Esophagus squamous epithelium (tissue), 5 donors: ENCODE measurements at regions not wholly inside any gene's neighbourhood (a gene's known extent, or its start where the extent isn't known, plus 50 kb on each side); places are given as distances from the start of the nearest gene placed in this dataset.
"Not testable (repeated sequence)": the region's sequence is repeated elsewhere in the genome, so short reads cannot be mapped to it uniquely, and the experiment has no call there.

Experiments used
- DNase-seq: peaks from one replicate; lab custom pipeline; 2025; lab: John Stamatoyannopoulos, UW
- H3K27ac ChIP-seq, 4 donors: fragments of 200-600 bp; sonication (generic); one replicate each; pipeline ENCODE4 v1.5.1; 2016 to 2019; ENCODE audit warnings: mild to moderate bottlenecking in 1 of 4
- H3K27me3 ChIP-seq, 4 donors: fragments of 200-600 bp; sonication (generic); 1 replicate in 3 of 4; 2 replicates in 1 of 4; pipeline versions ENCODE4 v1.5.1 to v1.6.0; 2017 to 2021; ENCODE audit warnings: antibody characterized with exemption in 1 of 4
- H3K36me3 ChIP-seq, 3 donors: fragments of 200-600 bp; sonication (generic); one replicate each; pipeline ENCODE4 v1.5.1; 2016 to 2019
- H3K4me1 ChIP-seq, 3 donors: fragments of 200-600 bp; sonication (generic); one replicate each; pipeline ENCODE4 v1.5.1; 2017 to 2019
- H3K4me3 ChIP-seq, 4 donors: fragments of 200-600 bp; sonication (generic); 1 replicate in 3 of 4; 2 replicates in 1 of 4; pipeline ENCODE4 v1.5.1; 2016 to 2019; ENCODE audit warnings: mild to moderate bottlenecking in 2 of 4, moderate library complexity in 1 of 4
- H3K9me3 ChIP-seq, 3 donors: fragments of 200-600 bp; sonication (generic); one replicate each; pipeline ENCODE4 v1.5.1; 2016 to 2019
- POLR2A ChIP-seq, 4 donors: fragments of 450-650 bp; IDR thresholded peaks; one replicate each; pipeline ENCODE4 v1.6.1; 2017; ENCODE audit warnings: antibody characterized with exemption in 4 of 4, mild to moderate bottlenecking in 4 of 4, moderate library complexity in 3 of 4
- WGBS, 2 donors: methylation state at CpG; one replicate each; pipeline ENCODE4 v1.1.5; 2018; 5-methylcytosine and 5-hydroxymethylcytosine counted together
- intact Hi-C: fragments of 100-400 bp; cut with DNase I; formaldehyde crosslinking; loops from one replicate; pipeline ENCODE4 v1.15.0; 2022
- TF ChIP-seq, protein P1 (sequence below), 6 experiments: fragments of 450-650 bp in 4 of 6; fragments of 200-600 bp in 2 of 6; sonication (generic) in 2 of 6; IDR thresholded peaks; one replicate each; pipeline ENCODE4 v1.5.1; 2016 to 2019; ENCODE audit warnings: antibody characterized with exemption in 6 of 6, mild to moderate bottlenecking in 4 of 6, moderate library complexity in 4 of 6
- donor health status: DM: yes; HTN: yes; CAD: no.

GRCh38 chr2:78154586-78154985 is 632.4 kb upstream of the LRRTM4 start:
- TF ChIP-seq, protein P1, sequence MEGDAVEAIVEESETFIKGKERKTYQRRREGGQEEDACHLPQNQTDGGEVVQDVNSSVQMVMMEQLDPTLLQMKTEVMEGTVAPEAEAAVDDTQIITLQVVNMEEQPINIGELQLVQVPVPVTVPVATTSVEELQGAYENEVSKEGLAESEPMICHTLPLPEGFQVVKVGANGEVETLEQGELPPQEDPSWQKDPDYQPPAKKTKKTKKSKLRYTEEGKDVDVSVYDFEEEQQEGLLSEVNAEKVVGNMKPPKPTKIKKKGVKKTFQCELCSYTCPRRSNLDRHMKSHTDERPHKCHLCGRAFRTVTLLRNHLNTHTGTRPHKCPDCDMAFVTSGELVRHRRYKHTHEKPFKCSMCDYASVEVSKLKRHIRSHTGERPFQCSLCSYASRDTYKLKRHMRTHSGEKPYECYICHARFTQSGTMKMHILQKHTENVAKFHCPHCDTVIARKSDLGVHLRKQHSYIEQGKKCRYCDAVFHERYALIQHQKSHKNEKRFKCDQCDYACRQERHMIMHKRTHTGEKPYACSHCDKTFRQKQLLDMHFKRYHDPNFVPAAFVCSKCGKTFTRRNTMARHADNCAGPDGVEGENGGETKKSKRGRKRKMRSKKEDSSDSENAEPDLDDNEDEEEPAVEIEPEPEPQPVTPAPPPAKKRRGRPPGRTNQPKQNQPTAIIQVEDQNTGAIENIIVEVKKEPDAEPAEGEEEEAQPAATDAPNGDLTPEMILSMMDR (IDR thresholded peaks at IDR 0.05) = no peak
- TF ChIP-seq POLR2A (IDR thresholded peaks at IDR 0.05) = no peak
- no peaks in the 10 kb centered on the region for H3K27me3 ChIP-seq
- DNase-seq = no peak
- 69 to 77% methylated on average over 2 of the region's 2 CpGs for WGBS, 2 donors
- no peak overlapping the region for H3K27ac ChIP-seq
- no peaks in the 10 kb centered on the region for H3K9me3 ChIP-seq
- intact Hi-C loops = no loop called here
- no peaks in the 10 kb centered on the region for H3K4me1 ChIP-seq
- H3K4me3 ChIP-seq = no peak overlapping the region
- H3K36me3 ChIP-seq = no peaks in the 10 kb centered on the region

DNA sequence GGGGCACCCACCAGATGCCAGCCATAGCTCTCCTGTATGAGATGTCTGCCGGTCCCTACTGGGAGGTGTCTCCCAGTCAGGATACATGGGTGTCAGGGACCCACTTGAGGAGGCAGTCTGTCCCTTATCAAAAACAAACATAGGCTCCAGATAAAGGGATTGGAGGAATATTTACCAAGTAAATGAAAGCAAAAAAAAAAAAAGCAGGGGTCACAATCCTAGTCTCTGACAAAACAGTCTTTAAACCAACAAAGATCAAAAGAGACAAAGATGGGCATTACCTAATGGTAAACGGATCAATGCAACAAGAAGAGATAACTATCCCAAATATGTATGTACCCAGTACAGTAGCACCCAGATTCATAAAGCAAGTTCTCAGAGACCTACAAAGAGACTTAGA is 640.0 kb upstream of the LRRTM4 start:
- no peak for TF ChIP-seq POLR2A (IDR thresholded peaks at IDR 0.05)
- TF ChIP-seq, protein P1 (IDR thresholded peaks at IDR 0.05) = no peak
- DNase-seq = no peak
- no peak overlapping the region for H3K4me3 ChIP-seq
- WGBS, 2 donors = 21 to 39% methylated on average over 1 to 2 of the region's 2 CpGs
- H3K27me3 ChIP-seq = no peaks in the 10 kb centered on the region
- no peak overlapping the region for H3K27ac ChIP-seq
- no peaks in the 10 kb centered on the region for H3K36me3 ChIP-seq
- no peaks in the 10 kb centered on the region for H3K4me1 ChIP-seq
- no peaks in the 10 kb centered on the region for H3K9me3 ChIP-seq
- intact Hi-C loops = no loop called here

DNA sequence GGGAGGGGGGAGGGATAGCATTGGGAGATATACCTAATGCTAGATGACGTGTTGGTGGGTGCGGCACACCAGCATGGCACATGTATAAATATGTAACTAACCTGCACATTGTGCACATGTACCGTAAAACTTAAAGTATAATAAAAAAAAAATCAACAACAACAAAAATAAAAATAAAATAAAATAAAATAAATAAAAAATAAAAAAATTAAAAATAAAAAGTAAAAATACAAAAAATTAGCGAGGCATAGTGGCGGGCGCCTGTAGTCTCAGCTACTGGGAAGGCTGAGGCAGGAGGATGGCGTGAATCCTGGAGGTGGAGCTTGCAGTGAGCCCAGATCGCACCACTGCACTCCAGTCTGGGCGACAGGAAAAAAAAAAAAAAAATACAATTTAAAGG is 650.0 kb upstream of the LRRTM4 start:
- H3K27me3 ChIP-seq, DNase-seq, H3K4me1 ChIP-seq, H3K4me3 ChIP-seq, H3K36me3 ChIP-seq, H3K9me3 ChIP-seq, intact Hi-C loops, H3K27ac ChIP-seq: not testable (repeated sequence)
- 88 to 89% methylated on average over 9 of the region's 9 CpGs for WGBS, 2 donors

- no peak for TF ChIP-seq POLR2A (IDR thresholded peaks at IDR 0.05)
- TF ChIP-seq, protein P1 (IDR thresholded peaks at IDR 0.05) = no peak
- H3K36me3 ChIP-seq = no peaks in the 10 kb centered on the region
- no peak for DNase-seq
- intact Hi-C loops = no loop called here
- H3K4me3 ChIP-seq = no peak overlapping the region
- H3K27me3 ChIP-seq = no peaks in the 10 kb centered on the region
- no peak overlapping the region for H3K27ac ChIP-seq
- 14 to 20% methylated on average over 2 of the region's 2 CpGs for WGBS, 2 donors
- H3K4me1 ChIP-seq = no peaks in the 10 kb centered on the region
- no peaks in the 10 kb centered on the region for H3K9me3 ChIP-seq
Measured at GRCh38 chr2:78175645-78176044, 653.5 kb upstream of the LRRTM4 start.

DNA sequence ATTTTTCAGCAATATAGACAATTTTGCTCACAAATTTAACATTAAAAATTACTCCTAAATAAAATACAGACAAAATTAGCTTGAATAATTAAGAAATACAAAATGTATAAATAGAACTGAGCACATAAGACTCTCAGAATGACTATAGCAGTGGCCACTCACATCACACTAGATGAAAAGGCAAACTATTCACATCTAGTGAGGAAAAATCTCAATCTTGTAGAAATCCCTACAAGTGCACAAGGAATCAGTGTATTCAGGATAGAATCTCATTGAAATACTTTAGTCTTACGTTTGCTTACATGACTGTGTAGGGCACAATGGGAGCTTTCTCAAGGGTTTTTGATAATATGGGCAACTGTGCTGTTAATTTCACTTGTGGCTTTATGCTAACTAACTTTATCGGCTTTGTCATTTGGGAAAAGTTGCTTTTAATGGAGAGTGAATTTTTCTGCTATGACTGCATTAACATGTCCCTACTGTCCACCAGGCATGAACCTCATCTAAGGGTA is 678.9 kb upstream of the LRRTM4 start:
- Histone ChIP-seq H3K9me3 (peaks cover 0 to 3% (median 0%) of the 10 kb centered on the region in 3 donors), H3K4me3 (no peak overlapping the region), H3K36me3 (no peaks in the 10 kb centered on the region), H3K27me3 (no peaks in the 10 kb centered on the region), H3K4me1 (no peaks in the 10 kb centered on the region), H3K27ac (no peak overlapping the region)
- intact Hi-C loops = no loop called here
- no peak for DNase-seq
- WGBS, 2 donors = 78 to 80% methylated on average over 2 of the region's 2 CpGs
- TF ChIP-seq, protein P1 (IDR thresholded peaks at IDR 0.05) = no peak
- TF ChIP-seq POLR2A (IDR thresholded peaks at IDR 0.05) = no peak

DNA sequence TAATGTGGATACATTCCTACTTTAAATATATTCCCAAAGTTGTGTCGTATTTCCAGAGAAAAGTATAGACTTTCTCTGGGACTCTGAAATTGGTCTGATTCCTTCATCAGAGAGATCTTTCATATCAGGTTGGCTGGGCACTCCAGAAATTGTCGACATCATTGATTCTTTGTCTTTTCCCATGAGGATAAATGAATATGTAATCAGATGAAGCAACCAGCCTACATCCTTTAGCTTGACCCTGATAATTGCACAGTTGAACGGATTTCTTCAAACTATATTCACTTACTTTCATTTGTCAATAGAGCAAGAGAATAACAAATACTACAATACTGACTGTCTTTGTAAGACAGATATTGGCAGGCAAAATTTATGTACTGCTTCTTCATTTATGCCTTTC is 680.2 kb upstream of the LRRTM4 start:
- H3K4me1 ChIP-seq = no peaks in the 10 kb centered on the region
- H3K9me3 ChIP-seq = peaks cover 0 to 3% (median 0%) of the 10 kb centered on the region in 3 donors
- H3K36me3 ChIP-seq = no peaks in the 10 kb centered on the region
- H3K27me3 ChIP-seq = no peaks in the 10 kb centered on the region
- intact Hi-C loops = no loop called here
- 62 to 74% methylated on average over 3 of the region's 3 CpGs for WGBS, 2 donors
- DNase-seq = no peak
- TF ChIP-seq, protein P1 (IDR thresholded peaks at IDR 0.05) = no peak
- no peak for TF ChIP-seq POLR2A (IDR thresholded peaks at IDR 0.05)
- no peak overlapping the region for H3K27ac ChIP-seq
- H3K4me3 ChIP-seq = no peak overlapping the region
